Uterus (tissue), 3 donors: ENCODE measurements at regions not wholly inside any gene's neighbourhood (a gene's known extent, or its start where the extent isn't known, plus 50 kb on each side); places are given as distances from the start of the nearest gene placed in this dataset.

Experiments used
- DNase-seq, 2 donors: peaks; one replicate each; pipeline ENCODE4 v3.0.0-alpha.2; 2019 to 2020
- H3K27ac ChIP-seq, 2 donors: fragments of 200-600 bp; sonication (generic); 1 replicate in 1 of 2; 2 replicates in 1 of 2; pipeline ENCODE4 v1.5.1; 2016 to 2018
- H3K27me3 ChIP-seq, 2 donors: fragments of 200-600 bp; sonication (generic); one replicate each; pipeline ENCODE4 v1.5.1; 2018 to 2019; ENCODE audit warnings: control low read depth in 1 of 2
- H3K36me3 ChIP-seq, 2 donors: fragments of 200-600 bp; sonication (generic); one replicate each; pipeline ENCODE4 v1.5.1; 2019; ENCODE audit warnings: control low read depth in 1 of 2
- H3K4me1 ChIP-seq, 2 donors: fragments of 200-600 bp; sonication (generic); one replicate each; pipeline ENCODE4 v1.5.1; 2018 to 2019; ENCODE audit warnings: control low read depth in 1 of 2
- H3K4me3 ChIP-seq, 2 donors: fragments of 200-600 bp; sonication (generic); 1 replicate in 1 of 2; 2 replicates in 1 of 2; pipeline ENCODE4 v1.5.1; 2018 to 2019; ENCODE audit warnings: mild to moderate bottlenecking in 1 of 2
- H3K9me3 ChIP-seq, 2 donors: fragments of 200-600 bp; sonication (generic); one replicate each; pipeline ENCODE4 v1.5.1; 2019; ENCODE audit warnings: control low read depth in 1 of 2
- POLR2A ChIP-seq, 2 donors: fragments of 450-650 bp; IDR thresholded peaks; one replicate each; pipeline ENCODE4 v1.6.1; 2016; ENCODE audit warnings: antibody characterized with exemption in 2 of 2, mild to moderate bottlenecking in 1 of 2, moderate library complexity in 1 of 2
- intact Hi-C: fragments of 100-400 bp; cut with DNase I; formaldehyde crosslinking; loops from one replicate; pipeline ENCODE4 v1.15.1; 2023; ENCODE audit warnings: low total_unique reads
- TF ChIP-seq, protein P1 (sequence below), 4 experiments: fragments of 200-600 bp in 2 of 4; fragments of 450-650 bp in 2 of 4; sonication (generic) in 2 of 4; IDR thresholded peaks; one replicate each; pipeline ENCODE4 v1.5.1; 2016 to 2019; ENCODE audit warnings: antibody characterized with exemption in 4 of 4, mild to moderate bottlenecking in 2 of 4, moderate library complexity in 1 of 4
- donor health status: DM: yes; HTN: yes; CAD: no.

DNA sequence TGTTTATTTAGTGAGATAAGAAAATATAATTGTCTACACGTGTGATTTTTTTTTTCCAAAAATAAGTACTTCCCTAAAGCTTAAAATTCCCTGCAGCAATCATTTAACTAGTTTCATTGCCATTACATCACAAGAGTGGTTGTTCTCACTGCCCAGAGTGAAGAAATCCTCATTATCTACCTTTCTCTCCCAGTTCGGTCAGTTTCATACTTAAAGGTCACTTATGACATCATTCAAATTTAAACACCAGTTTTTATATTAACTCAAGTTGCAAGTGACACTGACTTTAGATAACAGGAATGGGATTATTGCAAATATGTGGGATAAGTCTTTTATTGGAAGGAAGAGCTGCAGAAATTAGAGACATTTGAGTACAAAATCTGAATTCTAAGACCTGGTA, 1699.8 kb upstream of the IGFBP7 start:
- H3K9me3 ChIP-seq: no peaks in the 10 kb centered on the region
- no peak for DNase-seq
- intact Hi-C loops: no loop called here
- no peaks in the 10 kb centered on the region for H3K4me1 ChIP-seq
- no peaks in the 10 kb centered on the region for H3K36me3 ChIP-seq
- no peak overlapping the region for H3K4me3 ChIP-seq
- no peaks in the 10 kb centered on the region for H3K27me3 ChIP-seq
- no peak overlapping the region for H3K27ac ChIP-seq
- TF ChIP-seq, protein P1, sequence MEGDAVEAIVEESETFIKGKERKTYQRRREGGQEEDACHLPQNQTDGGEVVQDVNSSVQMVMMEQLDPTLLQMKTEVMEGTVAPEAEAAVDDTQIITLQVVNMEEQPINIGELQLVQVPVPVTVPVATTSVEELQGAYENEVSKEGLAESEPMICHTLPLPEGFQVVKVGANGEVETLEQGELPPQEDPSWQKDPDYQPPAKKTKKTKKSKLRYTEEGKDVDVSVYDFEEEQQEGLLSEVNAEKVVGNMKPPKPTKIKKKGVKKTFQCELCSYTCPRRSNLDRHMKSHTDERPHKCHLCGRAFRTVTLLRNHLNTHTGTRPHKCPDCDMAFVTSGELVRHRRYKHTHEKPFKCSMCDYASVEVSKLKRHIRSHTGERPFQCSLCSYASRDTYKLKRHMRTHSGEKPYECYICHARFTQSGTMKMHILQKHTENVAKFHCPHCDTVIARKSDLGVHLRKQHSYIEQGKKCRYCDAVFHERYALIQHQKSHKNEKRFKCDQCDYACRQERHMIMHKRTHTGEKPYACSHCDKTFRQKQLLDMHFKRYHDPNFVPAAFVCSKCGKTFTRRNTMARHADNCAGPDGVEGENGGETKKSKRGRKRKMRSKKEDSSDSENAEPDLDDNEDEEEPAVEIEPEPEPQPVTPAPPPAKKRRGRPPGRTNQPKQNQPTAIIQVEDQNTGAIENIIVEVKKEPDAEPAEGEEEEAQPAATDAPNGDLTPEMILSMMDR (IDR thresholded peaks at IDR 0.05): no peak
- no peak for TF ChIP-seq POLR2A (IDR thresholded peaks at IDR 0.05)

DNA sequence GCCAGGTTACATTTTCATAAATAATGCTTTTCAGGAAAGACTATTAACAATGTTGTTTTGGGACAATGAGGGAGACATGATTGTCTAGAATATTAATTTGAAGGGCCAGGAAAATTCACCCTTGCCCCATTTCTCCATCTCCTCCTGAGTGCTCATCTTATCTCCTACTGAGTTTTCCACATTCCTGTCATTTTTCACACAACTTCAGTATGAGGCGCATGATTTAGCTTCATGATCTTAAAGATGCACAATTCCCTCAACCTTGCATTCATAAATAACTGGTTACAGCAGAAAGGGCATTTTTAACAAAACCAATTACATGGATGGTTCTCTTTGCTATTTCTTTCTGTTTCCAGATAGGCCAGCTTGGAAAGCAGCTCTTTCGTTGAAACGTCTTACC, 1699.2 kb upstream of the IGFBP7 start:
- Histone ChIP-seq H3K9me3 (no peaks in the 10 kb centered on the region), H3K36me3 (no peaks in the 10 kb centered on the region), H3K4me3 (no peak overlapping the region), H3K27me3 (no peaks in the 10 kb centered on the region), H3K27ac (no peak overlapping the region), H3K4me1 (no peaks in the 10 kb centered on the region)
- intact Hi-C loops: no loop called here
- no peak for DNase-seq
- TF ChIP-seq, protein P1 (IDR thresholded peaks at IDR 0.05): no peak
- no peak for TF ChIP-seq POLR2A (IDR thresholded peaks at IDR 0.05)

DNA sequence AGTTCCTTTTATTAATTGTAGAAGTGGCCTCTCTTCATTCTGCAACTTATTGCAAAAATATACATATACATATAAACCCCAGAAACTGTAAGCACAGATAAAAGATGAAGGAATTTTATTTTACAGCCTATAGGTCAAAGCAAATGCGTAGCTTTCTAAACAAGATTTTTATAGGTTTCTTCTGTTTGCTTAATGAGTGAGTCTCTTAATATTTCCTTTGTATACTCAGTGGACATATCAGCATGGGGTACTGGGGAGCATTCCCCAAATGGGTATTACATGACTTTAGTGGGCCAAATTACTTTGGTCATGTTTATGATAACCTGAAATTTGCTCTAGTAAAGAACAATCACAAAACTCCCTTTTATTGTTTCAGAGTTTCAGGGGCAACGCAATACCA, 1698.6 kb upstream of the IGFBP7 start:
- Histone ChIP-seq H3K27me3 (no peaks in the 10 kb centered on the region), H3K4me3 (no peak overlapping the region), H3K27ac (no peak overlapping the region), H3K9me3 (no peaks in the 10 kb centered on the region), H3K4me1 (no peaks in the 10 kb centered on the region), H3K36me3 (no peaks in the 10 kb centered on the region)
- intact Hi-C loops: no loop called here
- no peak for DNase-seq
- no peak for TF ChIP-seq POLR2A (IDR thresholded peaks at IDR 0.05)
- TF ChIP-seq, protein P1 (IDR thresholded peaks at IDR 0.05): no peak

DNA sequence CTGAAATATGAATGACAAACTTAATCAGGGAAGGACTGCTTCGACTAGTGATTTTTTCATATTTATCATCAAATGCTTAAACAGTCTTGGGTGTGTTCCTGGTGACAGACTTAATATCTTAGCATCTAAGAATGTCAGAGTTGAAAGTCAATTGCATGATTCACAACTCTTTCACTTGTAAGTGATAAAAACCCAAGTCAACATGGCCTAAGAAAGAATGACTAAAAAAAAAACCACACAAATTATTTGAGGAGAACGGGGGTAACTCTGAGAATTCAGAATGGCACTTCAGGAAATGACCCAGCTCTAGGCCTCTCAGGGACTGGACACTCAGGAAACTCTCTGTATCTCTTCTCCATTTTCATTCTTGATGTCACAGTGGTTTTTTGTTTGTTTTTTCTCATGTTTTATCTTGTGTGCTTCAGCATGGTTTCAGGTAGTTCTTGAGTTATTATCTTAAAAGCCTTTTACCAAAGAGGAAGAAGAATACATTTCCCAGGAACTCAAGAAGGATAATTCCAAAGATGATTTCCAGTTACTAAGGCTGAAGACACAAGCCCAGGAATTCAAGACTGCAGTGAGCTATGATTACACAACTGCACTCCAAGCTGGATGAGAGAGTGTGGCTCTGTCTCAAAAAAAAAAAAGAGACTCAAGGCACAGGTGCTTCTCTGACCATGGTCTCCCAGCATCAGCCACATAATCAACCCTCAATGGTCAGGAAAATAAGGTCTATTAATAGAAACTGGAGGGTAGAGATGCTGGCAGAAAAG, 1697.8 kb upstream of the IGFBP7 start:
- no peak overlapping the region for H3K27ac ChIP-seq
- no peak for DNase-seq
- no peaks in the 10 kb centered on the region for H3K36me3 ChIP-seq
- TF ChIP-seq, protein P1 (IDR thresholded peaks at IDR 0.05): no peak
- no peak for TF ChIP-seq POLR2A (IDR thresholded peaks at IDR 0.05)
- H3K9me3 ChIP-seq: no peaks in the 10 kb centered on the region
- no peaks in the 10 kb centered on the region for H3K27me3 ChIP-seq
- intact Hi-C loops: no loop called here
- H3K4me1 ChIP-seq: no peaks in the 10 kb centered on the region
- H3K4me3 ChIP-seq: no peak overlapping the region

DNA sequence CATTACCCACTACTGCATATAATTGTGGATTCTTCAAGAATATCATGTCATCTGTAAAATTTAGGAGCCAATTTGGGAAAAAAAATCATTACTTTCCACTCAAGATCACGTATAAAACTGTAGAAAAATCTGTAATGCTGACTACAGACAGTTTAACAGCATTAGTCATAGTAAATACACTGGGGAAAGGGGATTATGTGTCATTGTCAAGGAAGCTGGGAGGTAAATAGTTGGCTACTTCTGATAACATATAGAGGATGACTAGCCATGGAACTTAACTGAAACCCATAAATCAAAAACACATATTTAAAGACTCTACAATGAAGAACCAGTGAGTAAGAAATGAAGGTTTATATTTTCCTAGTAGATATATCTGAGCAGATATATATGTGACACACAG, 1666.4 kb upstream of the IGFBP7 start:
- TF ChIP-seq POLR2A (IDR thresholded peaks at IDR 0.05): no peak
- TF ChIP-seq, protein P1 (IDR thresholded peaks at IDR 0.05): no peak
- no peaks in the 10 kb centered on the region for H3K27me3 ChIP-seq
- H3K4me3 ChIP-seq: no peak overlapping the region
- DNase-seq: no peak
- H3K36me3 ChIP-seq: no peaks in the 10 kb centered on the region
- intact Hi-C loops: no loop called here
- H3K9me3 ChIP-seq: no peaks in the 10 kb centered on the region
- H3K4me1 ChIP-seq: no peaks in the 10 kb centered on the region
- no peak overlapping the region for H3K27ac ChIP-seq
